SK-MEL-5 (cell line): ENCODE measurements at regions not wholly inside any gene's neighbourhood (a gene's known extent, or its start where the extent isn't known, plus 50 kb on each side); places are given as distances from the start of the nearest gene placed in this dataset.

Experiments used
- DNase-seq: peaks from one replicate; pipeline ENCODE4 v3.0.0-alpha.2; 2016; ENCODE audit warnings: low read depth, low spot score
- in situ Hi-C: cut with HindIII; loops from 2 replicates; pipeline ENCODE4 v1.10.0; 2016; ENCODE audit warnings: low sequenced_read_pairs, high pct_unique_total_duplicates, low pct_unique_long_range_greater_than_20kb

- in situ Hi-C loops: no loop called here
- no peak for DNase-seq
These were observed 668.9 kb downstream of the HTR1A start for GRCh38 chr5:63293317-63293716.

GRCh38 chr5:63286724-63287123 lies 675.5 kb downstream of the HTR1A start:
- in situ Hi-C loops: no loop called here
- no peak for DNase-seq

GRCh38 chr5:63263411-63263810 lies 684.8 kb downstream of the LRRC70 start:
- in situ Hi-C loops: no loop called here
- no peak for DNase-seq

- DNase-seq: no peak
- in situ Hi-C loops: no loop called here
These were observed 683.8 kb downstream of the LRRC70 start for GRCh38 chr5:63262185-63262981.

- in situ Hi-C loops: no loop called here
- DNase-seq: no peak
These were observed 683.1 kb downstream of the LRRC70 start for GRCh38 chr5:63261695-63262094.

GRCh38 chr5:63255594-63255993 lies 677.0 kb downstream of the LRRC70 start:
- DNase-seq: no peak
- in situ Hi-C loops: no loop called here

- DNase-seq: no peak
- in situ Hi-C loops: no loop called here
These were observed 672.3 kb downstream of the LRRC70 start for GRCh38 chr5:63250939-63251338.

- no peak for DNase-seq
- in situ Hi-C loops: no loop called here
These were observed 671.3 kb downstream of the LRRC70 start for GRCh38 chr5:63249960-63250359.

- no peak for DNase-seq
- in situ Hi-C loops: no loop called here
These were observed 669.0 kb downstream of the LRRC70 start for GRCh38 chr5:63247651-63248050.

GRCh38 chr5:63245271-63245670 lies 666.7 kb downstream of the LRRC70 start:
- in situ Hi-C loops: no loop called here
- no peak for DNase-seq

GRCh38 chr5:63240063-63240755 lies 661.6 kb downstream of the LRRC70 start:
- in situ Hi-C loops: no loop called here

GRCh38 chr5:63233911-63234310 lies 655.3 kb downstream of the LRRC70 start:
- peak; percentile 13 for DNase-seq
- in situ Hi-C loops: no loop called here

More at GRCh38 chr5:63240063-63240755, 661.6 kb downstream of the LRRC70 start:
- no peak for DNase-seq

- no peak for DNase-seq
- in situ Hi-C loops: no loop called here
These were observed 654.7 kb downstream of the LRRC70 start for GRCh38 chr5:63233361-63233760.

- no peak for DNase-seq
These were observed 652.1 kb downstream of the LRRC70 start for GRCh38 chr5:63230754-63231153.

GRCh38 chr5:63228154-63228553 lies 649.5 kb downstream of the LRRC70 start:
- in situ Hi-C loops: no loop called here
- DNase-seq: no peak

More at GRCh38 chr5:63230754-63231153, 652.1 kb downstream of the LRRC70 start:
- in situ Hi-C loops: no loop called here

- DNase-seq: no peak
- in situ Hi-C loops: no loop called here
These were observed 641.6 kb downstream of the LRRC70 start for GRCh38 chr5:63220244-63220643.

- in situ Hi-C loops: no loop called here
- no peak for DNase-seq
These were observed 638.8 kb downstream of the LRRC70 start for GRCh38 chr5:63217422-63217821.

- in situ Hi-C loops: no loop called here
These were observed 634.6 kb downstream of the LRRC70 start for GRCh38 chr5:63213256-63213655.

More at GRCh38 chr5:63213256-63213655, 634.6 kb downstream of the LRRC70 start:
- no peak for DNase-seq
